GM21423 (cell line): ENCODE measurements at regions not wholly inside any gene's neighbourhood (a gene's known extent, or its start where the extent isn't known, plus 50 kb on each side); places are given as distances from the start of the nearest gene placed in this dataset.
"Not testable (repeated sequence)": the region's sequence is repeated elsewhere in the genome, so short reads cannot be mapped to it uniquely, and the experiment has no call there.

Experiments used
- ATAC-seq: cut with Tn5 transposase; IDR thresholded peaks from one replicate; pipeline ENCODE4 v1.9.1; 2021; ENCODE audit warnings: mild to moderate bottlenecking, moderate library complexity; ENCODE audit not compliant: unreplicated experiment

- no peak for ATAC-seq
These were observed 437.4 kb upstream of the NRSN1 start for GRCh38 chr6:23688650-23689049.

GRCh38 chr6:23690453-23691049 is 435.5 kb upstream of the NRSN1 start:
- ATAC-seq: no peak

- no peak for ATAC-seq
These were observed 433.8 kb upstream of the NRSN1 start for GRCh38 chr6:23692184-23692583.

GRCh38 chr6:23696992-23697391 is 429.0 kb upstream of the NRSN1 start:
- ATAC-seq: no peak

- ATAC-seq: no peak
These were observed 421.4 kb upstream of the NRSN1 start for GRCh38 chr6:23704479-23705052.

GRCh38 chr6:23705697-23706096 is 420.3 kb upstream of the NRSN1 start:
- ATAC-seq: no peak

- no peak for ATAC-seq
These were observed 413.3 kb upstream of the NRSN1 start for GRCh38 chr6:23712756-23713155.

- ATAC-seq: peak; percentile 98
These were observed 412.8 kb upstream of the NRSN1 start for GRCh38 chr6:23713211-23713610.

- ATAC-seq: no peak
These were observed 397.3 kb upstream of the NRSN1 start for GRCh38 chr6:23728707-23729106.

- no peak for ATAC-seq
These were observed 394.4 kb upstream of the NRSN1 start for GRCh38 chr6:23731609-23732008.

- no peak for ATAC-seq
These were observed 393.5 kb upstream of the NRSN1 start for GRCh38 chr6:23732521-23732920.

- no peak for ATAC-seq
These were observed 390.9 kb upstream of the NRSN1 start for GRCh38 chr6:23735151-23735550.

- ATAC-seq: no peak
These were observed 389.4 kb upstream of the NRSN1 start for GRCh38 chr6:23736577-23736976.

- ATAC-seq: no peak
These were observed 378.8 kb upstream of the NRSN1 start for GRCh38 chr6:23747239-23747638.

- ATAC-seq: no peak
These were observed 373.6 kb upstream of the NRSN1 start for GRCh38 chr6:23752414-23752813.

- no peak for ATAC-seq
These were observed 371.8 kb upstream of the NRSN1 start for GRCh38 chr6:23754197-23754596.

- ATAC-seq: no peak
These were observed 350.9 kb upstream of the NRSN1 start for GRCh38 chr6:23775127-23775526.

- ATAC-seq: no peak
These were observed 342.1 kb upstream of the NRSN1 start for GRCh38 chr6:23783901-23784300.

- ATAC-seq: no peak
These were observed 341.6 kb upstream of the NRSN1 start for GRCh38 chr6:23784301-23784919.

GRCh38 chr6:23790756-23791155 is 335.3 kb upstream of the NRSN1 start:
- ATAC-seq: no peak

- no peak for ATAC-seq
These were observed 329.0 kb upstream of the NRSN1 start for GRCh38 chr6:23797041-23797440.

- ATAC-seq: not testable (repeated sequence)
These were observed 321.7 kb upstream of the NRSN1 start for GRCh38 chr6:23804289-23804688.

- ATAC-seq: not testable (repeated sequence)
These were observed 304.9 kb upstream of the NRSN1 start for GRCh38 chr6:23821141-23821540.
